Psoas muscle (tissue), 7 donors: ENCODE measurements at regions not wholly inside any gene's neighbourhood (a gene's known extent, or its start where the extent isn't known, plus 50 kb on each side); places are given as distances from the start of the nearest gene placed in this dataset.

ENCODE experiments used
- ATAC-seq, 4 donors: fragments of 200-7000 bp; cut with Tn5 transposase; one replicate each; pipeline ENCODE4 v1.9.1; 2020; ENCODE audit warnings: moderate library complexity in 3 of 4, mild to moderate bottlenecking in 2 of 4
- DNase-seq, 2 donors: peaks; one replicate each; pipeline ENCODE4 v3.0.0-alpha.2; 2020
- H3K27ac ChIP-seq: fragments of 200-600 bp; one replicate; pipeline ENCODE4 v1.8.0; 2022
- H3K27me3 ChIP-seq, 3 donors: fragments of 200-600 bp in 1 of 3; one replicate each; pipeline versions ENCODE4 v1.6.1 to v1.8.0; 2013 to 2022; ENCODE audit warnings: low read length in 2 of 3, mild to moderate bottlenecking in 2 of 3, moderate library complexity in 1 of 3; ENCODE audit not compliant: insufficient read depth in 3 of 3
- H3K36me3 ChIP-seq, 2 donors: fragments of 200-600 bp in 1 of 2; one replicate each; pipeline versions ENCODE4 v1.6.1 to v1.8.0; 2013 to 2022; ENCODE audit warnings: low read depth in 1 of 2, mild to moderate bottlenecking in 1 of 2, moderate library complexity in 1 of 2; ENCODE audit not compliant: insufficient read depth in 1 of 2
- H3K4me1 ChIP-seq: fragments of 200-600 bp; one replicate; pipeline ENCODE4 v1.8.0; 2022
- H3K4me3 ChIP-seq: fragments of 200-600 bp; one replicate; pipeline ENCODE4 v1.8.0; 2022; ENCODE audit warnings: mild to moderate bottlenecking
- H3K9me3 ChIP-seq: fragments of 200-600 bp; one replicate; pipeline ENCODE4 v1.8.0; 2022
- whole genome bisulfite sequencing, 3 donors: extraction: QIAGEN DNeasy Blood & Tissue Kit; methylation state at CpG; one replicate each; pipeline versions ENCODE4 v1.1.6 to v1.1.7; 2013; 5-methylcytosine and 5-hydroxymethylcytosine counted together
- intact Hi-C, 2 donors: fragments of 100-400 bp; cut with DNase I; formaldehyde crosslinking; loops; one replicate each; pipeline versions ENCODE4 v1.11.0 to v1.14.2; 2022
- TF ChIP-seq, protein P1 (sequence below): fragments of 200-600 bp; IDR thresholded peaks from one replicate; pipeline ENCODE4 v1.8.0; 2022; ENCODE audit warnings: antibody characterized with exemption
- donor health status: healthy with polysubstance abuse.
- donor health status: DM: no; HTN: no; CAD: no; lungs with moderate emphysema.
- donor health status: Bipolar disorder and iron deficiency.
- donor health status: healthy.
- donor health status: DM: yes; HTN: yes; CAD: no.
- donor health status: DM: no; HTN: no; CAD: no.
- donor health status: DM: yes; HTN: yes; CAD: no.

- H3K27me3 ChIP-seq, result peaks cover 0 to 3% (median 0%) of the 10 kb centered on the region in 3 donors
- H3K9me3 ChIP-seq, result no peaks in the 10 kb centered on the region
- H3K36me3 ChIP-seq, result no peaks in the 10 kb centered on the region
- no peaks in the 10 kb centered on the region for H3K4me1 ChIP-seq
- TF ChIP-seq, protein P1, sequence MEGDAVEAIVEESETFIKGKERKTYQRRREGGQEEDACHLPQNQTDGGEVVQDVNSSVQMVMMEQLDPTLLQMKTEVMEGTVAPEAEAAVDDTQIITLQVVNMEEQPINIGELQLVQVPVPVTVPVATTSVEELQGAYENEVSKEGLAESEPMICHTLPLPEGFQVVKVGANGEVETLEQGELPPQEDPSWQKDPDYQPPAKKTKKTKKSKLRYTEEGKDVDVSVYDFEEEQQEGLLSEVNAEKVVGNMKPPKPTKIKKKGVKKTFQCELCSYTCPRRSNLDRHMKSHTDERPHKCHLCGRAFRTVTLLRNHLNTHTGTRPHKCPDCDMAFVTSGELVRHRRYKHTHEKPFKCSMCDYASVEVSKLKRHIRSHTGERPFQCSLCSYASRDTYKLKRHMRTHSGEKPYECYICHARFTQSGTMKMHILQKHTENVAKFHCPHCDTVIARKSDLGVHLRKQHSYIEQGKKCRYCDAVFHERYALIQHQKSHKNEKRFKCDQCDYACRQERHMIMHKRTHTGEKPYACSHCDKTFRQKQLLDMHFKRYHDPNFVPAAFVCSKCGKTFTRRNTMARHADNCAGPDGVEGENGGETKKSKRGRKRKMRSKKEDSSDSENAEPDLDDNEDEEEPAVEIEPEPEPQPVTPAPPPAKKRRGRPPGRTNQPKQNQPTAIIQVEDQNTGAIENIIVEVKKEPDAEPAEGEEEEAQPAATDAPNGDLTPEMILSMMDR, result no peak
- no peak overlapping the region for H3K27ac ChIP-seq
- ATAC-seq (no peak), DNase-seq (no peak)
- H3K4me3 ChIP-seq, result no peak overlapping the region
- WGBS, 3 donors, result 88 to 92% (median 91%) methylated on average over 22 of the region's 22 CpGs
- intact Hi-C loops, result no loop called here
Measured at GRCh38 chr10:124294811-124295770, 123.6 kb downstream of the OAT start.

DNA sequence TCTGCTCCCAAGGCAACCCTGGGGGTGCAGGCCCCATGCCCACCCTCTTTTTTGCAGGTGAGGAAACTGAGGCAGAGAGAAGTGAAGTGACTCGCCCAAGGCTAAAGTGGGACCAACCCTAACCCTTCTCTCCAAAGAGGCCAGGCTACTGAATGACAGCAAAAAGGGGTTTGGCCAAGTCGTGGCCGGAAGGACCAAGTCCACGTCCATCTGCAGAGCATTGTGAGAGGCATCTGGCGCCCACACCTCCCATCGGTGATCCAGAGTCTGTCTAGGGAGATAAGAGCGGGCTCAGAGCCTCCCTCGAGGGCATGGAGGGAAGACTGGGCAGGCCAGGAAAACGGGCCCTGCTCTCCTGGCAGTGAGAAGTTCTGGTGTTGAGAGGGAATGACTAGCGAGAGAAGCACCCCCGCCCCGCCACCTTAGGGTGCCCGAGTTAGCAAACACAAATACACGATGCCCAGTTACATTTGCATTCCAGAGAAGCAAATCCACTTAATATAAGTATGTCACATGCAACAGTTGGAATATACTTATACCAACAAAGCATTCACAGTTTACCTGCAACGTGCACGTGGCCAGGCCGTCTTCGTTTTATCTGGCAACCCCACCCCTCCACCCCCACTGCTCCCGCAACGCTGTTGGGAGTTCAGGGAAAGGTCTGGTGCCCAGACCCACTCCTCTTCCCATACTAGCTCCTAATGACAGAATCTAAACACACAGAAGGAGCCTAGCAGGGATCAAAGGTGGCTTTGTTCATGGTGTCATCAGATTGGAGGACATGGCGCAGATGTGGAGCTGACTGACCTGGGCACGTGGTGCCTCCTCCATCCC lies 124.9 kb downstream of the OAT start:
- TF ChIP-seq, protein P1, result no peak
- H3K4me3 ChIP-seq, result no peak overlapping the region
- no peaks in the 10 kb centered on the region for H3K36me3 ChIP-seq
- ATAC-seq (no peak), DNase-seq (no peak)
- no peaks in the 10 kb centered on the region for H3K4me1 ChIP-seq
- H3K9me3 ChIP-seq, result no peaks in the 10 kb centered on the region
- intact Hi-C loops, result no loop called here
- H3K27me3 ChIP-seq, result peaks cover 0 to 3% (median 0%) of the 10 kb centered on the region in 3 donors
- H3K27ac ChIP-seq, result no peak overlapping the region
- 93 to 95% (median 93%) methylated on average over 22 of the region's 22 CpGs for WGBS, 3 donors

- no peak overlapping the region for H3K4me3 ChIP-seq
- DNase-seq (no peak), ATAC-seq (no peak)
- TF ChIP-seq, protein P1, result no peak
- 75 to 84% (median 80%) methylated on average over 17 of the region's 17 CpGs for WGBS, 3 donors
- no peaks in the 10 kb centered on the region for H3K36me3 ChIP-seq
- H3K4me1 ChIP-seq, result no peaks in the 10 kb centered on the region
- intact Hi-C loops, result no loop called here
- H3K27me3 ChIP-seq, result peaks cover 0 to 3% (median 0%) of the 10 kb centered on the region in 3 donors
- H3K27ac ChIP-seq, result no peak overlapping the region
- H3K9me3 ChIP-seq, result no peaks in the 10 kb centered on the region
Measured at GRCh38 chr10:124292911-124293615, 125.7 kb downstream of the OAT start.

- 68 to 79% (median 72%) methylated on average over 14 of the region's 14 CpGs for WGBS, 3 donors
- no peaks in the 10 kb centered on the region for H3K36me3 ChIP-seq
- H3K27me3 ChIP-seq, result peaks cover 0 to 3% (median 0%) of the 10 kb centered on the region in 3 donors
- H3K9me3 ChIP-seq, result no peaks in the 10 kb centered on the region
- DNase-seq, result peak; percentile 46 to 60
- no peak overlapping the region for H3K4me3 ChIP-seq
- no peaks in the 10 kb centered on the region for H3K4me1 ChIP-seq
- no peak overlapping the region for H3K27ac ChIP-seq
- intact Hi-C loops, result no loop called here
- peak in 2 of 4 donors; percentile 25 to 39 for ATAC-seq
- TF ChIP-seq, protein P1, result no peak
Measured at GRCh38 chr10:124291001-124291701, 127.6 kb downstream of the OAT start.
